ENCODE measurements at regions not wholly inside any gene's neighbourhood (a gene's known extent, or its start where the extent isn't known, plus 50 kb on each side); places are given as distances from the start of the nearest gene placed in this dataset.

DNA sequence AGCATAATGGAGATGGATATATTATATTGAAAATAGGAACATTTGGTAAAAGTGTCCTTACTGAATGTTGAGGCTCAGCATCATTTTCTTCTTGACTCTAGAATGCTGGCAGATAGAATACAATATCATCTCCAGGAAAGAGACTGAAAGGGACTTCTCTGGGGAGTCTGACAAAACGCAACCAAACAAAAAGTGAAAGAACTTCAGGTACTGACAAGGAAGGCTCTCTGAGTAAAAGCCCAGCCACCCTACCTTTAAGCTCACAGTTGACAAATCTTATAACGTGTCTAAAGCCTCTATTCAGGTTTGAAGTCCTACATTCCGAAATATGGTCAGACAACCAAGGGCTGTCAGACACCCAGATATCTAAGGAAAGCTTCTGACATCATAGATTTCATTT, 590.8 kb downstream of the SOX6 start:
- Histone ChIP-seq H3K23ac (ENCODE audit: insufficient read length, low read depth, low read length) (no peak overlapping the region), H3K9ac (ENCODE audit: extremely low read depth, insufficient read length, low read length) (no peak overlapping the region), H3K79me2 (ENCODE audit: insufficient read depth, low read length) (no peaks in the 10 kb centered on the region), H2BK120ac (ENCODE audit: low read depth, low read length, poor library complexity, severe bottlenecking) (no peak overlapping the region), H2BK12ac (ENCODE audit: insufficient read length, low read depth, low read length) (no peak overlapping the region), H2BK5ac (ENCODE audit: insufficient read length, low read length) (no peak overlapping the region), H3K27ac (ENCODE audit: insufficient read length, low read depth, low read length) (no peak overlapping the region), H2BK20ac (ENCODE audit: low read depth, low read length, poor library complexity, severe bottlenecking) (no peak overlapping the region), H3K27me3 (ENCODE audit: insufficient read depth, low read length) (no peaks in the 10 kb centered on the region), H3K23me2 (ENCODE audit: insufficient read length, low read depth, low read length, poor library complexity, severe bottlenecking) (no peaks in the 10 kb centered on the region), H4K8ac (replicated peaks; ENCODE audit: insufficient read length, low read depth, low read length) (no peak overlapping the region), H3K79me1 (ENCODE audit: insufficient read depth, low read depth, low read length, poor library complexity, severe bottlenecking) (no peaks in the 10 kb centered on the region), H2AFZ (ENCODE audit: low read length) (no peak overlapping the region), H3K14ac (ENCODE audit: insufficient read depth, low read length) (no peak overlapping the region), H4K91ac (ENCODE audit: insufficient read length, low read depth, low read length) (no peak overlapping the region), H3K56ac (ENCODE audit: insufficient read length, low read depth, low read length) (no peak overlapping the region), H3T11ph (ENCODE audit: low read length) (no peak overlapping the region), H3K9me3 (ENCODE audit: control insufficient read depth, low read depth, low read length) (no peaks in the 10 kb centered on the region), H3K4me2 (ENCODE audit: insufficient read depth, insufficient read length, low read length) (no peak overlapping the region), H3K4ac (ENCODE audit: low read depth, low read length) (no peak overlapping the region), H3K4me1 (ENCODE audit: insufficient read depth, low read length) (no peaks in the 10 kb centered on the region), H3K18ac (ENCODE audit: insufficient read length, low read depth, low read length) (no peak overlapping the region), H2BK15ac (ENCODE audit: low read depth, low read length) (no peak overlapping the region), H2AK5ac (ENCODE audit: insufficient read length, low read length) (no peak overlapping the region), H4K5ac (ENCODE audit: insufficient read length, low read depth, low read length) (no peak overlapping the region), H4K20me1 (ENCODE audit: control insufficient read depth, insufficient read depth, insufficient read length) (no peaks in the 10 kb centered on the region)
- WGBS (ENCODE audit: extremely low coverage, insufficient read length, low lambda C conversion rate) = no CpG with 5 or more reads among the region's 3 CpGs
- no peak overlapping the region for H3K27ac Mint-ChIP-seq
- peaks cover 0 to 4% of the 10 kb centered on the region in 2 experiments; a peak in 1 of 4 replicates for H3K4me1 Mint-ChIP-seq
- no peaks in the 10 kb centered on the region; a peak in 1 of 7 replicates for H3K36me3 Mint-ChIP-seq (ENCODE audit: insufficient read depth in 1 of 3, low read depth in 3 of 3)
- TF ChIP-seq, protein P1, sequence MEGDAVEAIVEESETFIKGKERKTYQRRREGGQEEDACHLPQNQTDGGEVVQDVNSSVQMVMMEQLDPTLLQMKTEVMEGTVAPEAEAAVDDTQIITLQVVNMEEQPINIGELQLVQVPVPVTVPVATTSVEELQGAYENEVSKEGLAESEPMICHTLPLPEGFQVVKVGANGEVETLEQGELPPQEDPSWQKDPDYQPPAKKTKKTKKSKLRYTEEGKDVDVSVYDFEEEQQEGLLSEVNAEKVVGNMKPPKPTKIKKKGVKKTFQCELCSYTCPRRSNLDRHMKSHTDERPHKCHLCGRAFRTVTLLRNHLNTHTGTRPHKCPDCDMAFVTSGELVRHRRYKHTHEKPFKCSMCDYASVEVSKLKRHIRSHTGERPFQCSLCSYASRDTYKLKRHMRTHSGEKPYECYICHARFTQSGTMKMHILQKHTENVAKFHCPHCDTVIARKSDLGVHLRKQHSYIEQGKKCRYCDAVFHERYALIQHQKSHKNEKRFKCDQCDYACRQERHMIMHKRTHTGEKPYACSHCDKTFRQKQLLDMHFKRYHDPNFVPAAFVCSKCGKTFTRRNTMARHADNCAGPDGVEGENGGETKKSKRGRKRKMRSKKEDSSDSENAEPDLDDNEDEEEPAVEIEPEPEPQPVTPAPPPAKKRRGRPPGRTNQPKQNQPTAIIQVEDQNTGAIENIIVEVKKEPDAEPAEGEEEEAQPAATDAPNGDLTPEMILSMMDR (conservative IDR thresholded peaks at IDR 0.05) = no peak
- peaks cover 0 to 5% of the 10 kb centered on the region in 2 experiments; a peak in 2 of 5 replicates for H3K9me3 Mint-ChIP-seq
- no peak for DNase-seq
- no peak overlapping the region for H3K4me3 Mint-ChIP-seq
- no peaks in the 10 kb centered on the region; the same call in none of the 2 replicates for H3K27me3 Mint-ChIP-seq (ENCODE audit: low read depth)

All from H9 (cell line).